Progenitor cell of endocrine pancreas (in vitro differentiated cells): ENCODE measurements at regions not wholly inside any gene's neighbourhood (a gene's known extent, or its start where the extent isn't known, plus 50 kb on each side); places are given as distances from the start of the nearest gene placed in this dataset.

Experiments used
- DNase-seq: peaks from one replicate; pipeline ENCODE4 v3.0.0; 2021; ENCODE audit warnings: low spot score; ENCODE audit not compliant: unreplicated experiment
- H3K27ac Mint-ChIP-seq: 2 replicates; pipeline ENCODE4 v1.8.0; 2021; ENCODE audit warnings: mild to moderate bottlenecking, moderate library complexity, mixed read lengths
- H3K27me3 Mint-ChIP-seq: 2 replicates; pipeline ENCODE4 v1.8.0; 2021; ENCODE audit warnings: mixed read lengths
- H3K36me3 Mint-ChIP-seq: 2 replicates; pipeline ENCODE4 v1.8.0; 2022; ENCODE audit warnings: mixed read lengths; ENCODE audit not compliant: insufficient read depth
- H3K4me1 Mint-ChIP-seq: 2 replicates; pipeline ENCODE4 v1.8.0; 2021; ENCODE audit warnings: low read depth, mixed read lengths
- H3K4me3 Mint-ChIP-seq: 2 replicates; pipeline ENCODE4 v1.8.0; 2021; ENCODE audit warnings: low read depth, mild to moderate bottlenecking, moderate library complexity, mixed read lengths
- H3K9me3 Mint-ChIP-seq: 2 replicates; pipeline ENCODE4 v1.8.0; 2021; ENCODE audit warnings: low read depth, mixed read lengths
- TF ChIP-seq, protein P1 (sequence below): fragments of 200-600 bp; sonication (generic); IDR thresholded peaks from one replicate; pipeline ENCODE4 v1.5.0; 2021; ENCODE audit warnings: antibody characterized with exemption, mild to moderate bottlenecking; ENCODE audit not compliant: unreplicated experiment

DNA sequence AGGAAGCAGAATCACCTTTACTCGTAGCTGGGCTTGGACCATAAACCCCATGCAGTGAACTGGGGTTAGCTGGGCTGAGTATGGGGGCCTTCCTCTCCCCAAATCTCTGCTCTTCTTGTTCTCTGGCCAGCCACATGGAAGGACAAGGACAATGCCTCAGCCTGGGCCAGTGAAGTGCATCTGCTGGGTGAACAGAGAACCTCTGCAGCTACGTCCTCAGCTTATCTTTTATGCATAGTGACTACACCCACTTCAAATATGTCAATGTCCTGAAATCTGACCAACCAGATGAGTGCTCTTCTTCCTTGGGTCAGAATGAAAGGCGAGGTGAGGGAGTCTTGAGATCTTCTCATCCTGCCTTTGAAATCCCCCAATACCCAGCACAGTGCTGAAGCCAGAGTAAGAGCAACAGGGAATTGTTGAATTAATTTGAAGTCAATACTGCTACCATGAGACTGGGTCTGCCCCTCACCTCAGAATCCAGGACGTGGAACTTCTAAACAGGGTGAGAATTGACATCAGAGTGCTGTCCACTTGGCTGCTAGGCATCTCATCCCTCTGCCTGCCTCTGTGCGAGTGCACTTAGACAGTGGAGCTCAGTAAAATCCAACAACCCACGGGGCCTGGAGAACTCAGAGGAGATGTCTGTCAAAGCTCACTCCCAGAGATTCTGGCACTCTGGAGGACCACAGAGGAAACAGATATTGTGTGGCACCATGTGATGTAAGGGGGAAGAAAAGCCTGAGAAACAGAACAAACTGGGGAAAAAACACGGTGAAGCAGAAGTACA, 99.0 kb downstream of the IER5 start:
- Mint-ChIP-seq H3K4me3 (no peak overlapping the region), H3K27ac (no peak overlapping the region), H3K36me3 (no peaks in the 10 kb centered on the region), H3K4me1 (no peaks in the 10 kb centered on the region), H3K9me3 (no peaks in the 10 kb centered on the region), H3K27me3 (peaks cover 70% of the 10 kb centered on the region)
- TF ChIP-seq, protein P1, sequence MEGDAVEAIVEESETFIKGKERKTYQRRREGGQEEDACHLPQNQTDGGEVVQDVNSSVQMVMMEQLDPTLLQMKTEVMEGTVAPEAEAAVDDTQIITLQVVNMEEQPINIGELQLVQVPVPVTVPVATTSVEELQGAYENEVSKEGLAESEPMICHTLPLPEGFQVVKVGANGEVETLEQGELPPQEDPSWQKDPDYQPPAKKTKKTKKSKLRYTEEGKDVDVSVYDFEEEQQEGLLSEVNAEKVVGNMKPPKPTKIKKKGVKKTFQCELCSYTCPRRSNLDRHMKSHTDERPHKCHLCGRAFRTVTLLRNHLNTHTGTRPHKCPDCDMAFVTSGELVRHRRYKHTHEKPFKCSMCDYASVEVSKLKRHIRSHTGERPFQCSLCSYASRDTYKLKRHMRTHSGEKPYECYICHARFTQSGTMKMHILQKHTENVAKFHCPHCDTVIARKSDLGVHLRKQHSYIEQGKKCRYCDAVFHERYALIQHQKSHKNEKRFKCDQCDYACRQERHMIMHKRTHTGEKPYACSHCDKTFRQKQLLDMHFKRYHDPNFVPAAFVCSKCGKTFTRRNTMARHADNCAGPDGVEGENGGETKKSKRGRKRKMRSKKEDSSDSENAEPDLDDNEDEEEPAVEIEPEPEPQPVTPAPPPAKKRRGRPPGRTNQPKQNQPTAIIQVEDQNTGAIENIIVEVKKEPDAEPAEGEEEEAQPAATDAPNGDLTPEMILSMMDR: no peak
- no peak for DNase-seq

DNA sequence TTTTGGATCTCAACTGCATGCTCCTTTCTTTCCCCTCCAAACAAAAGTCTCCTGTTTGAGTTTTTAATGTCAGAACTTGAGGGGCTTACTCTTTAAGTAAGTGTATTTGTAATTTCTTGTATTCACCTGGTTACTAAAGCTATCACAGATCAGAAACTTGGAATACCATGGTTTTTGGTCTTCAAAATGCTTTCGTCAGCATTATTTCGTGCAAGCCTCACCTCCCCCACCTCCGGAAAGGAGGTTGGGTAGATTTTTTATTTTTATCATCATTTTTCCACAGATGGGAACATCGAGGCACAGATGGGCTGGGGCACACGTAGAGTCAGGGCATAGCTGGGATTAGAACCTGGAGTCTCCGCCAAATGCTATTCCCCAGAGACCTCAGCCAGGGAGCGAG, 100.7 kb downstream of the IER5 start:
- H3K36me3 Mint-ChIP-seq: no peaks in the 10 kb centered on the region
- H3K9me3 Mint-ChIP-seq: peaks cover 3% of the 10 kb centered on the region
- H3K27ac Mint-ChIP-seq: no peak overlapping the region
- TF ChIP-seq, protein P1: no peak
- DNase-seq: no peak
- H3K4me1 Mint-ChIP-seq: no peaks in the 10 kb centered on the region
- H3K4me3 Mint-ChIP-seq: no peak overlapping the region
- H3K27me3 Mint-ChIP-seq: peaks cover 68% of the 10 kb centered on the region

DNA sequence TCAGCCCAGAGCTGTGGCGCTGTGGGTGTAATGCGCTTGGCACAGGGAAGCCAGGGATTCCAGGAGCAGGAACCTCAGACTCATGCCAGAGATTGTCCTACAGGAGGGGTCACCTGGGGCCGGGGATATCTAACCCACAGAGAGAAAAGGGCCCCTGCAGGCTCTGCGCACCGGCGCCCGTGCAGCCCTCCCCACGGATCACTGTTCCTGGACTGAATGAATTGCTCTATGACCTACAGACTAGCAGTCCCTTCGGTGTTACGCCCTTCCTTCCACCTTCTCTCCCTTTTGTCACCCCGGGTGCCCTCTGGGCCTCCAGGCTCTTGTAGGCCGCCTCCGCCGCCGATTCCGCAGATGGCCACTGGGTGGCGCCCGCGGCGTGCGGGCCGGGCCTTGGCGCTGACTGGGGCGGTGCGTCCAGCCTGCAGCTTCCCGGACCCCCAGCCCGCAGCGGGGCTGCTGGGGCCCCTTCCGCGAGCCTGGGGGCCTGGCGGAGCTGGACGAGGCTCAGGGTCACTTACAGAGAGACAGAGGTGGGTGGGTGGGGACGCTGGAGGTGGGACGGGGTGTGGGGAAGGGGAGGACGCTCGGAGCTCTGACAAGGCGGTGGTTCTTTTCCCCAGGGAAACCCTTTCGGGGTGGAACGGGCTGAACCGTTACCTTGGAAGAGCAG, 101.3 kb downstream of the IER5 start:
- Mint-ChIP-seq H3K36me3 (no peaks in the 10 kb centered on the region), H3K4me1 (no peaks in the 10 kb centered on the region), H3K27ac (no peak overlapping the region), H3K9me3 (peaks cover 3% of the 10 kb centered on the region), H3K27me3 (peaks cover 63% of the 10 kb centered on the region), H3K4me3 (no peak overlapping the region)
- DNase-seq: peak; percentile 86
- TF ChIP-seq, protein P1: peak; percentile 99

DNA sequence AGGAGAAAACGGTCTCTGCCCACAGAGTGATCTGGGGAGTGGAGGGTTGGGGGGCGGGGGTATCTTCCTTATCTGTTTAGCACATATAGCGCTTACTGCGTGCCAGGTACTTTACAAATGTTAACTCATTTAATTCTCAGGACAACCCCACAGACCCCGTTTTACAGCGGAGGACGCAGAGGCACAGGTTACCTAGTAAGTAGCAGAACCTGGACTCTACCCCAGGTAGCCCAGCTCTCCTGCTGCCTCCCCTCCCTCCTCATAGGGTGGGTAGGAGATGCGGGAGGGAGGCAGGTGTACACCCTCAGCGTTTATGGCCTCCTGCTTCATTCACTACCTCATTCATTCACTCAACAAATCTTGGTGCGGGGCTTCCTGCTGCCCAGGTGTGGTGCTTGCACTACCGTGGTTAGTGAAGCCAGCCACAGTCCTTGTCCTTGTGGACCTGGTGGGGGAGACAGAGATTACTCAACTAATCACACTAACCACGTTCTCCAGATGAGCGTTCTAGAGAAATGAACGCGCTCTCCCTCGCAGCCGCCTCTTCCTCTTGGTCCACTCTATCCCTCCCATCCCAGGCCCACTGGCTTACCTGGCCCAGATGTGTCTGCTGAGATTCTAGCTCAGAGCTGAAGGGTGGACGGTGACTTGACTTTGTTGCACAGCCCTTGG, 102.0 kb downstream of the IER5 start:
- DNase-seq: no peak
- Mint-ChIP-seq H3K27ac (no peak overlapping the region), H3K9me3 (peaks cover 6% of the 10 kb centered on the region), H3K4me3 (no peak overlapping the region), H3K4me1 (no peaks in the 10 kb centered on the region), H3K27me3 (peaks cover 56% of the 10 kb centered on the region), H3K36me3 (no peaks in the 10 kb centered on the region)
- TF ChIP-seq, protein P1: no peak

DNA sequence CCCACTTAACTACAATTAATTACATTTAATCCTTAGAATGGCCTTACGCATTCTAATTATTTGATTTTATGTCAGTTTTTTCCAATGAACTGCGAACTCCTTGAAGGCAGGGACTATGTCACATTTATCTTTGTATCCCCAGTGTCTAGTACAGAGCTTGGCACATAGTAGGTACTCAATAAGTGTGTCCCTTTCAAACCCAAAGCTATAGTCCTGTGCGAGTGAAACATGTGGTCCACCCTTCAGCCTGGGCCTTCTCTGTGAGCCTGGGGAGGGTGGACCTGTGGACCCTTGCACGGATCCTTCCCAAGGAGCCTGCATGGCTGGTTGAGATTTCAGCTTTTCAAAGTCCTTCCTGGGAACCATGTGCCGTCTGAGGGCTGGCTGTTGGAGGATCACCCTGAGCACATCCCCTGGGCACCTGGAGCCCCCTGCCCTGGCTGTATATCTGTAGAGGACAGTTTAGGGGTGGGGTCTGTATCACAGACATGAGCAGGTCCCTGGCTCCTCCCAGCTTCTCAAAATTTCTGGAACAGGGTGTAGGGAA, 103.1 kb downstream of the IER5 start:
- Mint-ChIP-seq H3K27ac (no peak overlapping the region), H3K9me3 (peaks cover 6% of the 10 kb centered on the region), H3K36me3 (no peaks in the 10 kb centered on the region), H3K27me3 (peaks cover 45% of the 10 kb centered on the region), H3K4me1 (no peaks in the 10 kb centered on the region), H3K4me3 (no peak overlapping the region)
- TF ChIP-seq, protein P1: no peak
- no peak for DNase-seq
